ENCODE measurements at regions not wholly inside any gene's neighbourhood (a gene's known extent, or its start where the extent isn't known, plus 50 kb on each side); places are given as distances from the start of the nearest gene placed in this dataset.
"Not testable (repeated sequence)": the region's sequence is repeated elsewhere in the genome, so short reads cannot be mapped to it uniquely, and the experiment has no call there.

DNA sequence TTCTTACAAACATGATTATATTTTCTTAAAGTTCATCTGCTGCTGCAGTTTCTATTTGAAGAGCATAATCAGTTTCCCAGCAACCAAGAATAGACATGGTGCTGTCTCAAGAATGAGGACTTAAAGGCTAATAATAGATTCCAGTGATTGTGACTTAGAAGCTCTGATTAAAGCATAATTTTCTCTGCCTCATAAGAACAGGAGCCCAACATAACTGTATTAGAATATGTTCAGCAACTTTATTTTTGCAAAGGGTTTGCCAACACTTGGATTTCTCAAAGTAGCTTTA lies 156.9 kb downstream of the SPATA31A6 start:
- not testable (repeated sequence) for H3K4me1 ChIP-seq (ENCODE audit: insufficient read depth, low read length, poor library complexity, severe bottlenecking); H4K20me1 ChIP-seq (ENCODE audit: insufficient read depth, low read length, poor library complexity, severe bottlenecking); H3K27me3 ChIP-seq (ENCODE audit: insufficient read depth, low read length, poor library complexity, severe bottlenecking); H3K4me3 ChIP-seq (ENCODE audit: low read length, poor library complexity, severe bottlenecking); H3K9ac ChIP-seq (ENCODE audit: low read depth, low read length, poor library complexity, severe bottlenecking); H2AFZ ChIP-seq (ENCODE audit: low read length); H3K9me2 ChIP-seq (replicated peaks; ENCODE audit: low read depth, low read length); H3K36me3 ChIP-seq (ENCODE audit: insufficient read depth, low read length); H3K79me2 ChIP-seq (ENCODE audit: insufficient read depth, low read length); H3K4me2 ChIP-seq (ENCODE audit: low read depth, low read length, poor library complexity, severe bottlenecking); H3K9me3 ChIP-seq (ENCODE audit: insufficient read depth, low read depth, low read length); H3F3A ChIP-seq (ENCODE audit: low read depth)

GRCh38 chr9:42341860-42342259 lies 158.4 kb downstream of the SPATA31A6 start:
- not testable (repeated sequence) for H3K9me3 ChIP-seq (ENCODE audit: insufficient read depth, low read depth, low read length); H3K36me3 ChIP-seq (ENCODE audit: insufficient read depth, low read length); H3K79me2 ChIP-seq (ENCODE audit: insufficient read depth, low read length); H3F3A ChIP-seq (ENCODE audit: low read depth); H4K20me1 ChIP-seq (ENCODE audit: insufficient read depth, low read length, poor library complexity, severe bottlenecking); H3K9me2 ChIP-seq (replicated peaks; ENCODE audit: low read depth, low read length); H3K4me1 ChIP-seq (ENCODE audit: insufficient read depth, low read length, poor library complexity, severe bottlenecking); H3K4me3 ChIP-seq (ENCODE audit: low read length, poor library complexity, severe bottlenecking); H2AFZ ChIP-seq (ENCODE audit: low read length); H3K4me2 ChIP-seq (ENCODE audit: low read depth, low read length, poor library complexity, severe bottlenecking); H3K9ac ChIP-seq (ENCODE audit: low read depth, low read length, poor library complexity, severe bottlenecking); H3K27me3 ChIP-seq (ENCODE audit: insufficient read depth, low read length, poor library complexity, severe bottlenecking)

DNA sequence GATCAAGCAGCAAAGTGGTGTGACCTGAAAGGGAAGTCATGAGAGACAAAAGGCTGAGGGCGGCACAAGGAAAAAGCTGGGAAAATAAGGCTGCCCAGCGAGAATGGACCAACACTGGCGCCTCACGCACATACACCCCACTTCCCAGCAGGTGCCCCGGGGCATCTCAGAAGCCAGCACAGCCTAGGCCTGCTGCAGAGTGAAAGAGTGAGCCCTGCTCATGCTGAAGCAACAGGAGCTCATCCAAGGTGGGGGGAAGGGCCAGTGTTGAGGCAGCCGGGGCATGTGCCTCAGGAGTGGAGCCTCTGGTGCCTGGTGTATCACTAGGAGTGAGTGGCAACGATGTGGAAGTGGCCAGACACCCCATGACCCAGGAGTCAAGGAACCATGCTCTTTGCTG lies 158.8 kb downstream of the SPATA31A6 start:
- not testable (repeated sequence) for H3K36me3 ChIP-seq (ENCODE audit: insufficient read depth, low read length); H3K4me3 ChIP-seq (ENCODE audit: low read length, poor library complexity, severe bottlenecking); H2AFZ ChIP-seq (ENCODE audit: low read length); H3F3A ChIP-seq (ENCODE audit: low read depth); H3K27me3 ChIP-seq (ENCODE audit: insufficient read depth, low read length, poor library complexity, severe bottlenecking); H3K4me2 ChIP-seq (ENCODE audit: low read depth, low read length, poor library complexity, severe bottlenecking); H3K9ac ChIP-seq (ENCODE audit: low read depth, low read length, poor library complexity, severe bottlenecking); H3K79me2 ChIP-seq (ENCODE audit: insufficient read depth, low read length); H3K9me2 ChIP-seq (replicated peaks; ENCODE audit: low read depth, low read length); H3K4me1 ChIP-seq (ENCODE audit: insufficient read depth, low read length, poor library complexity, severe bottlenecking); H4K20me1 ChIP-seq (ENCODE audit: insufficient read depth, low read length, poor library complexity, severe bottlenecking); H3K9me3 ChIP-seq (ENCODE audit: insufficient read depth, low read depth, low read length)

GRCh38 chr9:42344508-42344907 lies 161.0 kb downstream of the SPATA31A6 start:
- not testable (repeated sequence) for H3K79me2 ChIP-seq (ENCODE audit: insufficient read depth, low read length); H3F3A ChIP-seq (ENCODE audit: low read depth); H2AFZ ChIP-seq (ENCODE audit: low read length); H3K4me3 ChIP-seq (ENCODE audit: low read length, poor library complexity, severe bottlenecking); H3K9ac ChIP-seq (ENCODE audit: low read depth, low read length, poor library complexity, severe bottlenecking); H3K9me3 ChIP-seq (ENCODE audit: insufficient read depth, low read depth, low read length); H3K4me2 ChIP-seq (ENCODE audit: low read depth, low read length, poor library complexity, severe bottlenecking); H3K27me3 ChIP-seq (ENCODE audit: insufficient read depth, low read length, poor library complexity, severe bottlenecking); H3K4me1 ChIP-seq (ENCODE audit: insufficient read depth, low read length, poor library complexity, severe bottlenecking); H4K20me1 ChIP-seq (ENCODE audit: insufficient read depth, low read length, poor library complexity, severe bottlenecking); H3K36me3 ChIP-seq (ENCODE audit: insufficient read depth, low read length); H3K9me2 ChIP-seq (replicated peaks; ENCODE audit: low read depth, low read length)

- H4K20me1 ChIP-seq (ENCODE audit: insufficient read depth, low read length, poor library complexity, severe bottlenecking); H3K4me2 ChIP-seq (ENCODE audit: low read depth, low read length, poor library complexity, severe bottlenecking); H3K27me3 ChIP-seq (ENCODE audit: insufficient read depth, low read length, poor library complexity, severe bottlenecking); H2AFZ ChIP-seq (ENCODE audit: low read length); H3K4me1 ChIP-seq (ENCODE audit: insufficient read depth, low read length, poor library complexity, severe bottlenecking); H3F3A ChIP-seq (ENCODE audit: low read depth); H3K9ac ChIP-seq (ENCODE audit: low read depth, low read length, poor library complexity, severe bottlenecking); H3K79me2 ChIP-seq (ENCODE audit: insufficient read depth, low read length); H3K4me3 ChIP-seq (ENCODE audit: low read length, poor library complexity, severe bottlenecking); H3K9me3 ChIP-seq (ENCODE audit: insufficient read depth, low read depth, low read length); H3K36me3 ChIP-seq (ENCODE audit: insufficient read depth, low read length); H3K9me2 ChIP-seq (replicated peaks; ENCODE audit: low read depth, low read length): not testable (repeated sequence)
Observed at GRCh38 chr9:42346916-42347315, 163.5 kb downstream of the SPATA31A6 start.

GRCh38 chr9:42349181-42349580 lies 165.7 kb downstream of the SPATA31A6 start:
- H3K4me2 ChIP-seq (ENCODE audit: low read depth, low read length, poor library complexity, severe bottlenecking); H3K4me3 ChIP-seq (ENCODE audit: low read length, poor library complexity, severe bottlenecking); H3K9ac ChIP-seq (ENCODE audit: low read depth, low read length, poor library complexity, severe bottlenecking); H3K27me3 ChIP-seq (ENCODE audit: insufficient read depth, low read length, poor library complexity, severe bottlenecking); H4K20me1 ChIP-seq (ENCODE audit: insufficient read depth, low read length, poor library complexity, severe bottlenecking); H3K4me1 ChIP-seq (ENCODE audit: insufficient read depth, low read length, poor library complexity, severe bottlenecking); H3K9me2 ChIP-seq (replicated peaks; ENCODE audit: low read depth, low read length); H3K36me3 ChIP-seq (ENCODE audit: insufficient read depth, low read length); H3F3A ChIP-seq (ENCODE audit: low read depth); H3K9me3 ChIP-seq (ENCODE audit: insufficient read depth, low read depth, low read length); H3K79me2 ChIP-seq (ENCODE audit: insufficient read depth, low read length); H2AFZ ChIP-seq (ENCODE audit: low read length): not testable (repeated sequence)

- H3K79me2 ChIP-seq (ENCODE audit: insufficient read depth, low read length); H3K4me1 ChIP-seq (ENCODE audit: insufficient read depth, low read length, poor library complexity, severe bottlenecking); H3K36me3 ChIP-seq (ENCODE audit: insufficient read depth, low read length); H4K20me1 ChIP-seq (ENCODE audit: insufficient read depth, low read length, poor library complexity, severe bottlenecking); H3K4me2 ChIP-seq (ENCODE audit: low read depth, low read length, poor library complexity, severe bottlenecking); H3F3A ChIP-seq (ENCODE audit: low read depth); H2AFZ ChIP-seq (ENCODE audit: low read length); H3K27me3 ChIP-seq (ENCODE audit: insufficient read depth, low read length, poor library complexity, severe bottlenecking); H3K9me3 ChIP-seq (ENCODE audit: insufficient read depth, low read depth, low read length); H3K9me2 ChIP-seq (replicated peaks; ENCODE audit: low read depth, low read length); H3K4me3 ChIP-seq (ENCODE audit: low read length, poor library complexity, severe bottlenecking); H3K9ac ChIP-seq (ENCODE audit: low read depth, low read length, poor library complexity, severe bottlenecking): not testable (repeated sequence)
Observed at GRCh38 chr9:42350412-42350811, 167.0 kb downstream of the SPATA31A6 start.

All from Loucy (cell line).